ENCODE measurements at regions not wholly inside any gene's neighbourhood (a gene's known extent, or its start where the extent isn't known, plus 50 kb on each side); places are given as distances from the start of the nearest gene placed in this dataset.

DNA sequence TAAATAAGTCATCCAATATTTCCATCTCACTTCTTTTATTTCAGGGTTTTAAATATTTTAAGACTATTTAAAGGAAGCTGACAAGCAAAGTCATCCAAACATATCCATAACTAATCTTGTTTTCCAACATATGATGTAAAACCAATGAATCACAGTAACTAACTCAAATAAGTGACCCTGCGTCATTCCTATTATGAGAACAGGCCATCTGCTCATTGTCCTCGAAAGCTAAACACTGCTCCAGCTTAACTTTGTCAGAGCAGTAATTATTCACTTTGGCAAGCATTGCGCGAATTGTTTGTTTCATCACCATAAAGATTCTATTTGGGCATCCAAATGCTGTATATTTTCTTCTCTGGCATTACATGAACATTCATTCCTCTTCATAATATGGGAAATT is 99.1 kb downstream of the CAPZA3 start:
- POLR2A ChIA-PET: no interaction called here
- BruUV-seq (replicated peaks): no TSS peak
- H3K4me3 ChIP-seq: no peak overlapping the region
- H3K4me2 ChIP-seq (ENCODE audit: insufficient read depth, low read length): no peak overlapping the region
- CTCF ChIA-PET (ENCODE audit: low intra/inter-chr PET ratio): no interaction called here
- H3K79me2 ChIP-seq (ENCODE audit: control insufficient read depth, insufficient read depth, low read length): no peaks in the 10 kb centered on the region
- H3K9me3 ChIP-seq (replicated peaks; ENCODE audit: control insufficient read depth, insufficient read depth, low read depth, low read length): no peaks in the 10 kb centered on the region
- DNase-seq (ENCODE audit: extremely low read depth in 1 of 4, low spot score in 3 of 4) (no peak), ATAC-seq (no peak), FAIRE-seq (no peak)
- H3K36me3 ChIP-seq (ENCODE audit: control insufficient read depth, insufficient read depth, low read length): no peaks in the 10 kb centered on the region
- H3K27me3 ChIP-seq (ENCODE audit: control insufficient read depth in 2 of 2, insufficient read depth in 2 of 2, low read length in 2 of 2): no peaks in the 10 kb centered on the region
- in situ Hi-C loops (cut with MboI): no loop called here
- H3K9me1 ChIP-seq (ENCODE audit: control insufficient read depth, insufficient read depth, low read length): no peaks in the 10 kb centered on the region
- intact Hi-C loops (cut with micrococcal nuclease): no loop called here
- H3K9ac ChIP-seq (ENCODE audit: insufficient read depth in 1 of 2, low read depth in 2 of 2, low read length in 2 of 2): no peak overlapping the region
- no peak overlapping the region for H3K27ac ChIP-seq (ENCODE audit: extremely low read depth, low read depth, low read length)
- TF ChIP-seq, protein P1, sequence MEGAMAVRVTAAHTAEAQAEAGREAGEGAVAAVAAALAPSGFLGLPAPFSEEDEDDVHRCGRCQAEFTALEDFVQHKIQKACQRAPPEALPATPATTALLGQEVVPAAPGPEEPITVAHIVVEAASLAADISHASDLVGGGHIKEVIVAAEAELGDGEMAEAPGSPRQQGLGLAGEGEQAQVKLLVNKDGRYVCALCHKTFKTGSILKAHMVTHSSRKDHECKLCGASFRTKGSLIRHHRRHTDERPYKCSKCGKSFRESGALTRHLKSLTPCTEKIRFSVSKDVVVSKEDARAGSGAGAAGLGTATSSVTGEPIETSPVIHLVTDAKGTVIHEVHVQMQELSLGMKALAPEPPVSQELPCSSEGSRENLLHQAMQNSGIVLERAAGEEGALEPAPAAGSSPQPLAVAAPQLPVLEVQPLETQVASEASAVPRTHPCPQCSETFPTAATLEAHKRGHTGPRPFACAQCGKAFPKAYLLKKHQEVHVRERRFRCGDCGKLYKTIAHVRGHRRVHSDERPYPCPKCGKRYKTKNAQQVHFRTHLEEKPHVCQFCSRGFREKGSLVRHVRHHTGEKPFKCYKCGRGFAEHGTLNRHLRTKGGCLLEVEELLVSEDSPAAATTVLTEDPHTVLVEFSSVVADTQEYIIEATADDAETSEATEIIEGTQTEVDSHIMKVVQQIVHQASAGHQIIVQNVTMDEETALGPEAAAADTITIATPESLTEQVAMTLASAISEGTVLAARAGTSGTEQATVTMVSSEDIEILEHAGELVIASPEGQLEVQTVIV (CRISPR knock-in tag; IDR thresholded peaks at IDR 0.05; ENCODE audit: borderline replicate concordance): no peak
- no peaks in the 10 kb centered on the region for H4K20me1 ChIP-seq (replicated peaks; ENCODE audit: control insufficient read depth, insufficient read depth, low read length)
- H2AFZ ChIP-seq (ENCODE audit: low read depth, low read length): no peak overlapping the region
- H3K4me1 ChIP-seq (replicated peaks in 1 of 2; ENCODE audit: control insufficient read depth in 2 of 2, insufficient read depth in 2 of 2, low read length in 2 of 2): no peaks in the 10 kb centered on the region; a peak in 1 of 5 replicates
- 69% methylated on average over 4 of the region's 4 CpGs for WGBS (ENCODE audit: insufficient coverage, low coverage, missing lambda C conversion rate)

DNA sequence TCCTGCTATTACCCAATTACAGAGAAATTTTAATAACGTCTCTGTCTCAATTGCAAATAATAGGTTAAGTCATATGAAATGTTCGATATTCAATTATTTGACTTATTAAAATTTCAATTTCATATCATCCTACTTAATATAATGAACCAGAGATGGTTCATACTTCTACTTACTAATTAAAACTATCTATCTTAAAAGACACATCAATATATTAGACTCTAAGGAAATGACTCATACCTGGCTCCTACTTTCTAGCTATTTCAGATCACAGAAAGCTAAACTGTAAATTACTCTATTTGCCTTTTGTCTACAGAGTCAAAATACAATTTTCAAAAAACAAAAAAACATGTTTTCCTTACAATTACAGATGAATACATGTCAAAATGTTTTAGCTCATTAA is 99.6 kb downstream of the CAPZA3 start:
- FAIRE-seq (no peak), DNase-seq (ENCODE audit: extremely low read depth in 1 of 4, low spot score in 3 of 4) (no peak), ATAC-seq (no peak)
- H3K27me3 ChIP-seq (ENCODE audit: control insufficient read depth in 2 of 2, insufficient read depth in 2 of 2, low read length in 2 of 2): no peaks in the 10 kb centered on the region
- H3K27ac ChIP-seq (ENCODE audit: extremely low read depth, low read depth, low read length): no peak overlapping the region
- no peak overlapping the region for H3K4me3 ChIP-seq
- no peaks in the 10 kb centered on the region for H3K79me2 ChIP-seq (ENCODE audit: control insufficient read depth, insufficient read depth, low read length)
- H2AFZ ChIP-seq (ENCODE audit: low read depth, low read length): no peak overlapping the region
- POLR2A ChIA-PET: no interaction called here
- H3K36me3 ChIP-seq (ENCODE audit: control insufficient read depth, insufficient read depth, low read length): no peaks in the 10 kb centered on the region
- BruUV-seq (replicated peaks): no TSS peak
- CTCF ChIA-PET (ENCODE audit: low intra/inter-chr PET ratio): no interaction called here
- H3K9ac ChIP-seq (ENCODE audit: insufficient read depth in 1 of 2, low read depth in 2 of 2, low read length in 2 of 2): no peak overlapping the region
- no peaks in the 10 kb centered on the region for H3K9me3 ChIP-seq (replicated peaks; ENCODE audit: control insufficient read depth, insufficient read depth, low read depth, low read length)
- no peaks in the 10 kb centered on the region for H3K9me1 ChIP-seq (ENCODE audit: control insufficient read depth, insufficient read depth, low read length)
- H4K20me1 ChIP-seq (replicated peaks; ENCODE audit: control insufficient read depth, insufficient read depth, low read length): no peaks in the 10 kb centered on the region
- H3K4me1 ChIP-seq (replicated peaks in 1 of 2; ENCODE audit: control insufficient read depth in 2 of 2, insufficient read depth in 2 of 2, low read length in 2 of 2): no peaks in the 10 kb centered on the region; a peak in 1 of 5 replicates
- in situ Hi-C loops (cut with MboI): no loop called here
- WGBS (ENCODE audit: insufficient coverage, low coverage, missing lambda C conversion rate): 44% methylated on average over 2 of the region's 2 CpGs
- H3K4me2 ChIP-seq (ENCODE audit: insufficient read depth, low read length): no peak overlapping the region
- intact Hi-C loops (cut with micrococcal nuclease): no loop called here
- TF ChIP-seq ZNF75A (CRISPR knock-in tag; IDR thresholded peaks at IDR 0.05) (no peak), ILF3 (IDR thresholded peaks at IDR 0.05; ENCODE audit: borderline replicate concordance) (no peak), GTF2A2 (tag; IDR thresholded peaks at IDR 0.05) (no peak), HINFP (tag; conservative IDR thresholded peaks at IDR 0.05; ENCODE audit: low read depth) (no peak), THAP7 (CRISPR knock-in tag; IDR thresholded peaks at IDR 0.05) (no peak), CEBPG (CRISPR knock-in tag; IDR thresholded peaks at IDR 0.05) (no peak), CEBPG (tag; conservative IDR thresholded peaks at IDR 0.05 in 1 of 2, IDR thresholded peaks at IDR 0.05 in 1 of 2) (no peak), FUS (optimal IDR thresholded peaks at IDR 0.05; ENCODE audit: low read depth, low read length) (no peak), WHSC1 (IDR thresholded peaks at IDR 0.05; ENCODE audit: low read length) (no peak), POLR2B (IDR thresholded peaks at IDR 0.05; ENCODE audit: low read depth, partially characterized antibody) (no peak), NFXL1 (CRISPR knock-in tag; IDR thresholded peaks at IDR 0.05) (no peak), CREBBP (IDR thresholded peaks at IDR 0.05; ENCODE audit: low read depth, low read length) (no peak), GTF2F1 (IDR thresholded peaks at IDR 0.05; ENCODE audit: low read depth, low read length) (no peak)

Measured in K562 (cell line).